Spleen (tissue), 11 donors: ENCODE measurements at regions not wholly inside any gene's neighbourhood (a gene's known extent, or its start where the extent isn't known, plus 50 kb on each side); places are given as distances from the start of the nearest gene placed in this dataset.
A peak's percentile ranks its signal among the peaks of the same experiment; 100 is the strongest.

Experiments
- DNase-seq: peaks from one replicate; pipeline ENCODE4 v3.0.0-alpha.2; 2020
- H3K27ac ChIP-seq, 8 donors: fragments of 200-600 bp; sonication (generic) in 7 of 8; 1 replicate in 4 of 8; 2 replicates in 4 of 8; pipeline versions ENCODE4 v1.5.0 to v1.8.0; 2016 to 2021; ENCODE audit warnings: inconsistent platforms in 4 of 8, mild to moderate bottlenecking in 4 of 8, moderate library complexity in 1 of 8
- H3K27me3 ChIP-seq, 7 donors: fragments of 200-600 bp; sonication (generic) in 6 of 7; replicated peaks in 1 of 7; 1 replicate in 4 of 7; 2 replicates in 3 of 7; pipeline versions ENCODE4 v1.5.0 to v1.8.0; 2016 to 2021; ENCODE audit warnings: inconsistent platforms in 3 of 7, mild to moderate bottlenecking in 1 of 7
- H3K36me3 ChIP-seq, 6 donors: fragments of 200-600 bp; sonication (generic) in 5 of 6; 1 replicate in 4 of 6; 2 replicates in 2 of 6; pipeline versions ENCODE4 v1.5.0 to v1.8.0; 2016 to 2021; ENCODE audit warnings: inconsistent platforms in 2 of 6
- H3K4me1 ChIP-seq, 6 donors: fragments of 200-600 bp; sonication (generic) in 5 of 6; 1 replicate in 3 of 6; 2 replicates in 3 of 6; pipeline versions ENCODE4 v1.5.0 to v1.8.0; 2016 to 2021; ENCODE audit warnings: inconsistent platforms in 3 of 6
- H3K4me3 ChIP-seq, 8 donors: fragments of 200-600 bp; sonication (generic) in 7 of 8; 1 replicate in 4 of 8; 2 replicates in 4 of 8; pipeline versions ENCODE4 v1.5.0 to v1.8.0; 2016 to 2021; ENCODE audit warnings: inconsistent platforms in 4 of 8, mild to moderate bottlenecking in 4 of 8, moderate library complexity in 2 of 8
- H3K9me3 ChIP-seq, 8 donors: fragments of 200-600 bp; sonication (generic) in 7 of 8; 1 replicate in 4 of 8; 2 replicates in 4 of 8; pipeline versions ENCODE4 v1.5.0 to v1.8.0; 2016 to 2021; ENCODE audit warnings: inconsistent platforms in 4 of 8
- POLR2A ChIP-seq, 3 donors: fragments of 450-650 bp; IDR thresholded peaks; one replicate each; pipeline ENCODE4 v1.5.1; 2017; ENCODE audit warnings: antibody characterized with exemption in 3 of 3, mild to moderate bottlenecking in 1 of 3
- POLR2AphosphoS5 ChIP-seq, 3 donors: sonication (generic); formaldehyde crosslinking; IDR thresholded peaks; one replicate each; pipeline ENCODE4 v1.5.1; 2017; ENCODE audit warnings: antibody characterized with exemption in 3 of 3
- WGBS, 5 donors: extraction: QIAGEN DNeasy Blood & Tissue Kit in 3 of 5; methylation state at CpG; one replicate each; pipeline versions ENCODE4 v1.1.5 to v1.1.7; 2013 to 2018; 5-methylcytosine and 5-hydroxymethylcytosine counted together
- intact Hi-C: fragments of 100-400 bp; cut with DNase I; formaldehyde crosslinking; loops from one replicate; pipeline ENCODE4 v1.15.0; 2023; ENCODE audit warnings: low total_unique reads
- TF ChIP-seq, protein P1 (sequence below), 11 experiments: fragments of 200-600 bp in 7 of 11; fragments of 450-650 bp in 4 of 11; sonication (generic) in 4 of 11; IDR thresholded peaks in 8 of 11; conservative IDR thresholded peaks in 3 of 11; 1 replicate in 7 of 11; 2 replicates in 4 of 11; pipeline versions ENCODE4 v1.4.0 to v1.8.0; 2016 to 2021; ENCODE audit warnings: antibody characterized with exemption in 11 of 11, inconsistent platforms in 4 of 11, mild to moderate bottlenecking in 1 of 11
- donor health status: healthy with polysubstance abuse.
- donor health status: DM: no; HTN: no; CAD: no; lungs with moderate emphysema.
- donor health status: DM: no; HTN: no; CAD: no.
- donor health status: Bipolar disorder and iron deficiency.
- donor health status: healthy.
- donor health status: DM: no; HTN: no; CAD: no.
- donor health status: DM: yes; HTN: yes; CAD: no.

DNA sequence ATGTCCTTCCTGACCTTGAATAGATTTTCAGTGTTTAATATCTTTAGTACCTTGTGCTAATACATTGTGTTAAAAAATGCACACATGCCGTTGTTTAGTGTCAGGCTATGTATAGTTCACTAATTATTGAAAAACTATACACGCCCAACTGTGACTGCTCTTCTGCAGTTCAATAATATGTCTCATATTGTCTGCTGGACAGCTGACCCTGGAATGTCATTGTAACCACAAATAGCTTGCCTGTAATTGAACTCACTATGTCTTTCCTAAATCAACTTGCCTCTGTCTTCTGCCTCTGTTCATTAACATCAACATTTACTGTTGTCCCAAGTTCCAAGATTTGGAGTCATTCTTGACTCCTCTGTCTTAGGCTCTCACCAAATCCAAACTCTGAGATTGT, 114.5 kb downstream of the TMA16 start:
- Histone ChIP-seq H3K4me1 (peaks cover 3 to 61% (median 28%) of the 10 kb centered on the region in 6 donors), H3K4me3 (peak overlapping the region in 6 of 8 donors; percentile 41 to 74 (median 46)), H3K27me3 (no peaks in the 10 kb centered on the region), H3K27ac (peak overlapping the region in 4 of 8 donors; percentile 82 to 91 (median 86)), H3K36me3 (peaks cover 0 to 13% (median 0%) of the 10 kb centered on the region in 6 donors), H3K9me3 (no peaks in the 10 kb centered on the region)
- intact Hi-C loops: no loop called here
- DNase-seq: no peak
- 70 to 77% (median 73%) methylated on average over 2 of the region's 2 CpGs for WGBS, 5 donors
- TF ChIP-seq, protein P1, sequence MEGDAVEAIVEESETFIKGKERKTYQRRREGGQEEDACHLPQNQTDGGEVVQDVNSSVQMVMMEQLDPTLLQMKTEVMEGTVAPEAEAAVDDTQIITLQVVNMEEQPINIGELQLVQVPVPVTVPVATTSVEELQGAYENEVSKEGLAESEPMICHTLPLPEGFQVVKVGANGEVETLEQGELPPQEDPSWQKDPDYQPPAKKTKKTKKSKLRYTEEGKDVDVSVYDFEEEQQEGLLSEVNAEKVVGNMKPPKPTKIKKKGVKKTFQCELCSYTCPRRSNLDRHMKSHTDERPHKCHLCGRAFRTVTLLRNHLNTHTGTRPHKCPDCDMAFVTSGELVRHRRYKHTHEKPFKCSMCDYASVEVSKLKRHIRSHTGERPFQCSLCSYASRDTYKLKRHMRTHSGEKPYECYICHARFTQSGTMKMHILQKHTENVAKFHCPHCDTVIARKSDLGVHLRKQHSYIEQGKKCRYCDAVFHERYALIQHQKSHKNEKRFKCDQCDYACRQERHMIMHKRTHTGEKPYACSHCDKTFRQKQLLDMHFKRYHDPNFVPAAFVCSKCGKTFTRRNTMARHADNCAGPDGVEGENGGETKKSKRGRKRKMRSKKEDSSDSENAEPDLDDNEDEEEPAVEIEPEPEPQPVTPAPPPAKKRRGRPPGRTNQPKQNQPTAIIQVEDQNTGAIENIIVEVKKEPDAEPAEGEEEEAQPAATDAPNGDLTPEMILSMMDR (IDR thresholded peaks at IDR 0.05 in 8 of 11, conservative IDR thresholded peaks at IDR 0.05 in 3 of 11): no peak
- TF ChIP-seq POLR2AphosphoS5 (IDR thresholded peaks at IDR 0.05) (no peak), POLR2A (IDR thresholded peaks at IDR 0.05) (no peak)

DNA sequence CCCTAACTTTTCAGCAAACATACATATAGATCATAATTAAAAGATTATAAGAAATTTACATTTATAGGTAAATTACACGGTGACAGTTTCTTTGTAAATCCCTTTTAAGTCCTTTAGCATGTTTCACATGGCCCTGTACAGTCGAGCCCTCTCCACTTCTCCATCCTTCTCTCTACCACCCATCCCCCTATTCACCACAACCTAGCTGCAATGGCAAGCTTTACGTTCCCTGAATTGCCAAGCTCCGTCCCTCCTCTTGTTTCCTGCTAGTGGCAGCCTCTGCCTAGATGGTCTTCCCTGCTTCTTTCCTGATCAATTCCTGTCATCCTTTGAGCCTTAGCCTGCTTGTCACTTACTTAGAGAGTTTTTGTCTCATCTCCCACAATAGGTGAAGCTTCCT, 116.2 kb downstream of the TMA16 start:
- peaks cover 0 to 56% (median 27%) of the 10 kb centered on the region in 6 donors for H3K4me1 ChIP-seq
- H3K27ac ChIP-seq: peak overlapping the region; percentile 70 to 91 (median 82)
- H3K9me3 ChIP-seq: no peaks in the 10 kb centered on the region
- TF ChIP-seq POLR2A (IDR thresholded peaks at IDR 0.05) (no peak), POLR2AphosphoS5 (IDR thresholded peaks at IDR 0.05) (peak in 1 of 3 donors; percentile 75)
- TF ChIP-seq, protein P1 (IDR thresholded peaks at IDR 0.05 in 8 of 11, conservative IDR thresholded peaks at IDR 0.05 in 3 of 11): no peak
- H3K36me3 ChIP-seq: peaks cover 0 to 10% (median 0%) of the 10 kb centered on the region in 6 donors
- intact Hi-C loops: no loop called here
- no peak for DNase-seq
- H3K27me3 ChIP-seq: no peaks in the 10 kb centered on the region
- 36 to 57% (median 45%) methylated on average over 4 of the region's 4 CpGs for WGBS, 5 donors
- H3K4me3 ChIP-seq: peak overlapping the region; percentile 31 to 74 (median 46)

- WGBS, 5 donors: 30 to 35% (median 32%) methylated on average over 3 of the region's 3 CpGs
- DNase-seq: no peak
- no peaks in the 10 kb centered on the region for H3K9me3 ChIP-seq
- peaks cover 0 to 5% (median 0%) of the 10 kb centered on the region in 6 donors for H3K36me3 ChIP-seq
- H3K4me1 ChIP-seq: peaks cover 0 to 50% (median 22%) of the 10 kb centered on the region in 6 donors
- peak overlapping the region; percentile 70 to 91 (median 82) for H3K27ac ChIP-seq
- intact Hi-C loops: no loop called here
- peak overlapping the region; percentile 31 to 74 (median 46) for H3K4me3 ChIP-seq
- TF ChIP-seq POLR2A (IDR thresholded peaks at IDR 0.05): peak in 2 of 3 donors; percentile 20 to 47
- no peak for TF ChIP-seq POLR2AphosphoS5 (IDR thresholded peaks at IDR 0.05)
- H3K27me3 ChIP-seq: no peaks in the 10 kb centered on the region
Measured at GRCh38 chr4:163611182-163611581, 116.7 kb downstream of the TMA16 start.

- no peaks in the 10 kb centered on the region for H3K36me3 ChIP-seq
- peaks cover 0 to 43% (median 16%) of the 10 kb centered on the region in 6 donors for H3K4me1 ChIP-seq
- no peaks in the 10 kb centered on the region for H3K27me3 ChIP-seq
- peak overlapping the region; percentile 31 to 74 (median 46) for H3K4me3 ChIP-seq
- H3K9me3 ChIP-seq: no peaks in the 10 kb centered on the region
- no peak for TF ChIP-seq POLR2A (IDR thresholded peaks at IDR 0.05)
- TF ChIP-seq, protein P1 (IDR thresholded peaks at IDR 0.05 in 8 of 11, conservative IDR thresholded peaks at IDR 0.05 in 3 of 11): no peak
- peak in 1 of 3 donors; percentile 13 for TF ChIP-seq POLR2AphosphoS5 (IDR thresholded peaks at IDR 0.05)
- peak overlapping the region; percentile 70 to 91 (median 82) for H3K27ac ChIP-seq
- intact Hi-C loops: no loop called here
- DNase-seq: no peak
- WGBS, 5 donors: 49 to 77% (median 62%) methylated on average over 2 of the region's 2 CpGs
Measured at GRCh38 chr4:163611784-163612445, 117.4 kb downstream of the TMA16 start.
